ACHN (cell line): ENCODE measurements at regions not wholly inside any gene's neighbourhood (a gene's known extent, or its start where the extent isn't known, plus 50 kb on each side); places are given as distances from the start of the nearest gene placed in this dataset.

Experiments used
- DNase-seq: peaks from one replicate; pipeline ENCODE4 v3.0.0-alpha.2; 2015
- in situ Hi-C: cut with HindIII; loops from 2 replicates; pipeline ENCODE4 v1.10.0; 2017; ENCODE audit warnings: low sequenced_read_pairs, low pct_ligation_motif_present, low pct_unique_long_range_greater_than_20kb

DNA sequence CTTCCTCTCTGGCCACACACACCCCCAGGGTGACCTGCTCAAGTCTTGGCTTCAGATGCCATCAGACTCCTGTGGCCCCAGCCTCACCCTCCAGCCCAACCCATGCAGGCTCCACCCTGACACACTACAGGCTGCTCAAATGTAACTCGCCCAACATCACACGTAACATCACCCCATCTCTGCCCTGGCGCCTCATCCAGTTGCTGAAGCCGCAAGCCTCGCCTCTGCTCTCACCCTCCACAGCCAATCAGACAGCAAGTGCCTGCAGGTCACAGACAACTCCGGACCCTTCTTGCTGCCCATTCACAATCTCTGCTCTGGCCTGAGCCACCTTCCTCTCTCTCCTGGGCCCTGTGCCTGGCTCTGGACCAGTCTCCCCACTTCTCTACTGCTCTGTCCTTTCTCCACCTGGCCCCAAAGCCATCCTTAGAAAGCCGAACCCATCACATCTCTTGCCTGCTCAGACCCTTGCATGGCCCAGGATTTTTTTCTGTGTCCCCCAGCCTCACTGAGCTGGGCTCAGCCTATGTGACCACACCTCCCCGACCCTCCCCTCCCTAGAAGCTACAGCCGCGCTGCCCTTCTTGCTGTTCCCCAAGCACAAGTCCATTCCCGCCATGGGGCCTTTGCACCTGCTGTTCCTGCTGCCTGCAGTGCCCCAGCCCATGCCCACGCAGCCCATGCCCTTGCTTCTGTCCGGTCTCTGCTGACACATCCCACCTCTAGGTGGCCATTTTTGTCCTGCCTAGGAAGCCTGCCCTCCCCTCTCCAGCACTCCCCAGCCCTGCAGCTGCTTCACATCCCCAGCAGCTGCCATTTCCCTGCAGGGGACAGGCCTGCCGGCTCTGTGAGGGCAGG is 333.9 kb downstream of the CTTN start:
- in situ Hi-C loops: no loop called here
- no peak for DNase-seq

DNA sequence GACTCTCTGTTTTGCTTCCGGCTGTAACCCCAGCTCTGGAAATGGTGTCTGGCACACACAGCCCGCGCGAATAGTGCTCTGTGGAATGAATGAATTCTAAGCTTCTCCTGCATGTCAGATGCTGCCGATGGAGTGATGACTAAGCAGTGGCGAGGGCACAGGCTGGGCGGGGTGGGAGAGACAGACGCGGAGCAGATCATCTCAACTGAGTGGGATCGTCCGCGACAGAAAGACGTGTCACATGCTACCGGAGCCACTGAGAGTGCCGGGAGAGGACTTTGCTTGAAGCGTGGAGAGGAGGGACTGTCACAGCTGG is 334.5 kb downstream of the CTTN start:
- no peak for DNase-seq
- in situ Hi-C loops: no loop called here

DNA sequence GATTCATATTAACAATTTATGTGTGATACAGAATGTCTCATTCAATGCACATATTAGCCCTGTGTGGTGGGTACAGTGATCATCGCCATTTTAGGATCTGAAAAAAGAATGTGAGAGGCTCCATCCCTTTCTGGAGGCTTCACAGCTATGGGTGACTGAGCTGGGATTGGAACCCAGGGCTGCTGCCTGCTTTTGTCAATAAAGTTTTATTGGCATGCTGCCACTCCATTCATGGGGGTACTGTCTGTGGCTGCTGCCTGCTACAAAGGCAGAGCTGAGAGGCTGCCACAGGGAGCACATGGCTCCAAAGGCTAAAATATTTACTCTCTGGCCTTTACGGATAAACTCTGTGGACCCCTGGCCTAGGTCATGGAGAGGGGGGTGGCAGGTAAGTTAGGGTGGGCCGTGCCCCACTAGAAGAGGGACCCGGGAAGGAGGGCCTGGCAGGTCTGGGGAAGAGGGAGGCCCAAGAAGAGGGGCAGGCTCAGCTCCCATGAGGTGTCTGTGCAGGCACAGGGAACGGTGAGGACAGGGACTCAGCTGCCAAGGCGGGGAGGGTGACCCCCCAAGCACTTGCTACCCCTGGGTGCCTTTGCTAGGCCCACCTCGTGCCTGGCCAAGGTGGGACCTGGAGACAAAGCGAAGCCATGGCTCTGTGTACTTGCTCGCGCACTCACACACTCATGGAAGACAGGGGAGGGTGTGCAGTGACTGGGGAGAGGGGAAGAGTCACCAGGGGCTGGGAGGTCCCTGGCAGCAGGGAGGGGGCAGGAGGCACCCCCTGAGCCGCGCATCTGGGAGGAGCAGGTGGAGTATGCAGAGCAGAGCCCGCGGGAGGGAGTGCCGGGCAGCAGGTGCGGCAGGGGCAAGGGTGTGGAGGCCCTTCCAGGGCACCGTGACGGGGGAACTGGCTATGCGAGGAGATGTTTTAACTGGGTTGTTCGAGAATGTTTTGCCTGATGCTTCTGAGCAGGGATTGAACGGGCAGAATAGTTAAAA is 335.3 kb downstream of the CTTN start:
- in situ Hi-C loops: no loop called here

GRCh38 chr11:70734379-70734778 is 336.1 kb downstream of the CTTN start:
- no peak for DNase-seq
- in situ Hi-C loops: no loop called here

More for the DNA sequence above, 335.3 kb downstream of the CTTN start:
- no peak for DNase-seq

GRCh38 chr11:70734911-70735310 is 336.6 kb downstream of the CTTN start:
- in situ Hi-C loops: no loop called here
- no peak for DNase-seq

DNA sequence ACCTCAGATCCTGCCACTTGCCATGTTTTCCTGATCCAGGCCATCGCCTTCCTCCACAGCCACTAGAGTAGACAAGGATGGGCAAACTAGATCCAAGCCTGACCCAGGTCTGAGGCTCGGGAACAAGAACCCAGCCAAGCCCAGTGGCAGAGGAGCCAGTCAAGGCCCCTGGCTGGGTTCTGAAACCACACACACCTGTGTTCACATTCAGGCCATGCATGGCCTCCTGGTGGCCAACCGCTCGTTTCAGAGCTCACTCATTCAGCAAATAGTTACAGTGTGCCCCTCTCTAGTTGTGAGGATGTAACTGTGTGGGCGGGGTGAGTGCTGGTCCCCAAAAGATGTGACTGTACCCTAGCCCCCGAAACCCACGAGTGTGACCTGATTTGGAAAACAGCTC is 337.6 kb downstream of the CTTN start:
- DNase-seq: no peak
- in situ Hi-C loops: no loop called here

DNA sequence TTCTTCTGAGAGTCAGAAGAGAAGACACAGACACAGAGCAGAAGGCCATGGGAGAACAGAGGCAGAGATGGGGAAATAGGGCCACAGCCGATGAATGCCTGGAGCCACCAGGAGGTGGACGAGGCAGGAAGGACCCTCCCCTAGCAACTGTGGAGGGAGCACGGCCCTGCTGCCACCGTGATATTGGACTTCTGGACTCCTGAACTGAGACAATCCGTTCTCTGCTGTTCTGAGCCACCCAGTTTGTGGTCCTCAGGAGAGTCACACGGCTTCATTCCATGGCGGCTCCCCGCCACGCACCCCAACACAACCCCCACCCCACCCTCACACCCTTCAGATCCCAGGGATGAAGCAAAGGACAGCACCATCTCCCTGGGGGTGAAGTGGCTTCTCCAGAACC is 338.1 kb downstream of the CTTN start:
- no peak for DNase-seq
- in situ Hi-C loops: no loop called here

DNA sequence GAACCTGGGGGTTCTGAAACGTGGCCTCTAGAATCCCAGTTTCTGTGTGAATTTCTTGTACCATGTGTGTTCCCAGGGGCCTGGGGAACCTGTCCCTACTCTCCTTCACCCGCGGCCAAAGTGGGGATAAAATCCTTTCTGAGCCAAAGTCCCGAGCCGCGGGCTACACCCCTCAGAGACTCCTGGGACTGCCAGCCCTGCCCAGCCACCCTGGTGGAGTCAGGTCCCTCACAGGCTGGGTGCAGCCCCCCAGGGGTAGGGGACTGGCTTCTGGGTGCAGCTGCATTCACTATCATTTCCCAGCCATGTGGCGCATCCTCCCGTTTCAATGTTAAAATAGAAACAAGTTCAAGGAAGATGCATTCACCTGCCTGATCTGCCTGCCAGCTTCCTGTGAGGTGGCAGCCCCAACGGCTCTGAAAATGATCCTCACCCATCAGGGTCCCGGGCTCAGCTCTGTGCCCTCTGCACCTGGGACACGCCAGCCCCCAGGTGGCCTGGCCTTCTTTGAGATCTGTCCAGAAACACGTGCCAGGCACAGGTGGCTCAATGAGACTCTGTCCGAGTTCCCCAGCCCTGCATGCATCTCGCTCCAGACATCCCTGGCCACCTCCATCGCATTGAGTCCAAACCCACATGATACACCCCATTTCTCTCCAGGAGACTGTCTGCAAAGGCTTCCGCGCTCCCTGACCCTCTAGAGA is 338.8 kb downstream of the CTTN start:
- in situ Hi-C loops: no loop called here
- DNase-seq: no peak

DNA sequence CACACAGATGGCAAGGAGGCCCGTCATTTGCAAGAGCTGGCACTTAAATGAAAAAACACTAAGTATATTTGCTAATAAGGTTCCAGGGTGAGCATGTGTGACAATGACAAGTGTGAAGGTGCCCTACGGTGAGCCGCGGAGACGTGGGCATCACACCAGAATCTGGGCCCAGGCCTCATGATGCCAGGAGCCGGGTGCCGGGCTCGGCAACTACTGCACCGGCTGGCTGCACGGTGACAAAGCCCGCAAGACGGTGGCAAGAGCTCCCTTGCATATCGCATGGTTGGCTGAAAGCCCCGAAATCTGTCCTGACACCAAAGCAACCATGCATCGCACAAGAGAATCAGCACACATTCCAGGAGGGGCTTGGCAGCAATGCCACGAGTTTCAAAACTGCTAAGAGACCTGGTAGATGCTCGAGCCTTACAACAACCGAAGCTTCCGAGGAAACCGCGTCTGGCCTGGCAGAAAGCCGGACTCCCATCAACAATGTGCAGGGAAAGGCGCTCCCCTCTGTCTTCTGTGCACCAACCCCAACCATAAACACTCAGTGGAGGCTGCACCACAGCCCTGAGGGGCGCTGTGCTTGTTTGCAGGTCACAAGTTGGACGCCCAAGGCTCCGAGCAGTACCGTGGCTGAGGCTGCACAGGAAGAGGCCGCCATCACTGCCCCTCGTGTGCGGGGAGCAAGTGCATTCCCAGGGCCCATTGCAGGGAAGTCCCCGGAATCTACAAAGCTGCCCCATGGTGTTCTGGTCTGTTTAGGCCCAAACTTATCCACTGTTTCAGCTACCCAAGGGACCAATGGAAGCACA is 339.7 kb downstream of the CTTN start:
- in situ Hi-C loops: no loop called here
- DNase-seq: no peak

- in situ Hi-C loops: no loop called here
These were observed 340.3 kb downstream of the CTTN start for GRCh38 chr11:70738661-70739060.

DNA sequence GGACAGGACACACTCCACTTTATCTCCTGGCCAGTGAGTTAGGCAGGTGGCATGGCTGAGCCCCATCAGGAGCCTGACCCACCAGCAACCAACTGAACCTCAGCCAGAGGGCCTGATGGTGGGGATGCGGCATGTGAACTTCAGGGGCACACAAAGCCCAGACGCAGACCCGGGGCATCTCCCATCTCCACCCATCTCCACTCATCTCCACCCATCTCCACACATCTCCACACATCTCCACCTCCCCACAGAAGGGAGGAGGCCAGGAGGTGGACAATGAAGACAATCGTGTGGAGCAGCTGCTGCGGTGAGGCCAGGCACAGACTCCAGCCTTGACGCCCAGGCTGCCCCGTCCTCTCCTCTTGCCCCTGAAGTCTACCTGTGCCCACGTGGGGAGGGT is 340.8 kb downstream of the CTTN start:
- in situ Hi-C loops: no loop called here
- no peak for DNase-seq

More at GRCh38 chr11:70738661-70739060, 340.3 kb downstream of the CTTN start:
- no peak for DNase-seq

DNA sequence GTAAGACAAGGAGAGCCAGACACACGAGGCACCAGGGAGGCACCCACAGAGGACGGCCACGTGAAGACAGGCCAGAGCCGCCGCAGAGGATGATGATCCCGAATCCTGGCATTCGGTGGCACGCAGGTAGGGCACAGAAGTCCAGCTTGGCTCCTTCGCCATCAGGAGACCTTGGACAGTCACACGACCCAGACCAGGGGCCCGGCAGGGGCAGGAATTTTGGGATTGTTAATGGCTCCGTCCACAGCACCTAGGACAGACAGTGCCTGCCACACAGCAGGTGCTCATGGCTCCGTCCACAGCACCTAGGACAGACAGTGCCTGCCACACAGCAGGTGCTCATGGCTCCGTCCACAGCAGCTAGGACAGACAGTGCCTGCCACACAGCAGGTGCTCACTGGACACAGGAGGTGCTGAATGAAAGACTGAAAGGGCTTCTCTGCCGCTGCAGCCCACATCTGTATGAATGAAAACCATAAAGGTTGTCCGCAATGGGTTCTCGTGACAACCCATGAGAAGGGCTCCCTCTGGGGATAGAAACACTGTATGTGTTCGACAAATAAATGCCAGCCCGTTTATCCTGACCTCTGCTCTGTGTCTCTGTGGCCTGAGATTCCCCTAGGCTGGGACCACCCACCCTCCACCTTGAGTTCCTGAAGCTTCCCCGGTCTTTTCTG is 341.6 kb downstream of the CTTN start:
- DNase-seq: no peak
- in situ Hi-C loops: no loop called here

DNA sequence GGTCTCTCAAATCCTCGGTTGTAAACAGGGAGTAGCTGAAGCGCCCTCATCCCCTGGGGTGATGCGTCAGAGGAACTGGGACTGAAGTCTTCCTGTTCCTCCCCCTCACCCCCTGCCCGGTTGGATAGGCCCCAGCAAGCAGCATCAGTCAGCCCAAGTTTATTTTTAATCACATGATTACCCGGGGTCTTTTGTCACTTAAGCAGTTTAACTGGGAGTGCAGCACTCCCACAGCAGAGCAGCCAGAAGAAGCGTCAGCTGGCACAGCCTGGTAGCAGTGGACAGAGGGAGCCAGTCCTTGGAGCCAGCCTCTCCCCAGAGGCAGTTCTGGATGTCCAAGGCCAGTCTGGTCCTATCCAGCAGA is 342.1 kb downstream of the CTTN start:
- in situ Hi-C loops: no loop called here
- no peak for DNase-seq

GRCh38 chr11:70741085-70741484 is 342.8 kb downstream of the CTTN start:
- in situ Hi-C loops: no loop called here

GRCh38 chr11:70742553-70743291 is 344.4 kb downstream of the CTTN start:
- DNase-seq: no peak
- in situ Hi-C loops: no loop called here

More at GRCh38 chr11:70741085-70741484, 342.8 kb downstream of the CTTN start:
- no peak for DNase-seq

DNA sequence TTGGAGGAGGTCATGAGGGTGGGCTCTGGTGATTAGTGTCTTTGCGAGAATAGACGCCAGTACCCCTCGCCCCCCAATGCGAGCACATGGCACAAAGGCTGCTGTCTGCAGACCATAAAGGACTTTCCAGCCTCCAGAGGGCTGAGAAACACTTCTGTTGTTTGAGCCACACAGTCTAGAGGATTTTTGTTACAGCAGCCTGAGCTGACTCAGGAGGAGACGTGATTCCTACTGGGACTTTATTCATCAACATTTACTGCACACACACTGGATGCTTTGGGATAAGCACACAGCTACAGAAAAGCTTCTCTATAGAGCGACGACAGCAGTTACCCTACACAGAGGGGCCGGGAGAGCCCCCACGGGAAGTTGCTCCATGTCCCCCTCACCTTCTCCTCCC is 345.0 kb downstream of the CTTN start:
- in situ Hi-C loops: no loop called here
- DNase-seq: no peak

DNA sequence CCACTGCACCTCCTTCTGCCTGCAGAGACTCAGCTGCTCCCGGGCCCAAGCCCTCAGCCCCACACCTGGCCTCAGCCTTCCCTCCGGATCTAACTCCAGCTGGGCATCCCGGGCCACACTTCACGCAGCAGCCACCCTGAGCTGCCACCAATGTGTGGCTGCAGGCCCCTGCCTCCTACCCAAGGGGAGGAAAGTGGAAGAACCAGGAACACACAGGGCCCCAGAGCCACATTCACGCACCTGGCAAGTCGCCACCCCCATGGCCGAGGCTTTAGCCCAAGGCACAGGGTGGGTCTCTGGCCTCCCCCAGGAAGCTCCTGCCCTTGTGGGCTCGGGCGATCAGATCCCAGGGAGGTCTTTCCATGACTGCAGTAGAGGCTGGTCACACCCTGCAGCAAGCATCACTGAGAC is 345.6 kb downstream of the CTTN start:
- no peak for DNase-seq
- in situ Hi-C loops: no loop called here
